Psoas muscle (tissue), 7 donors: ENCODE measurements at regions not wholly inside any gene's neighbourhood (a gene's known extent, or its start where the extent isn't known, plus 50 kb on each side); places are given as distances from the start of the nearest gene placed in this dataset.
"Not testable (repeated sequence)": the region's sequence is repeated elsewhere in the genome, so short reads cannot be mapped to it uniquely, and the experiment has no call there.

Experiments used
- ATAC-seq, 4 donors: fragments of 200-7000 bp; cut with Tn5 transposase; one replicate each; pipeline ENCODE4 v1.9.1; 2020; ENCODE audit warnings: moderate library complexity in 3 of 4, mild to moderate bottlenecking in 2 of 4
- DNase-seq, 2 donors: peaks; one replicate each; pipeline ENCODE4 v3.0.0-alpha.2; 2020
- H3K27ac ChIP-seq: fragments of 200-600 bp; one replicate; pipeline ENCODE4 v1.8.0; 2022
- H3K27me3 ChIP-seq, 3 donors: fragments of 200-600 bp in 1 of 3; one replicate each; pipeline versions ENCODE4 v1.6.1 to v1.8.0; 2013 to 2022; ENCODE audit warnings: low read length in 2 of 3, mild to moderate bottlenecking in 2 of 3, moderate library complexity in 1 of 3; ENCODE audit not compliant: insufficient read depth in 3 of 3
- H3K36me3 ChIP-seq, 2 donors: fragments of 200-600 bp in 1 of 2; one replicate each; pipeline versions ENCODE4 v1.6.1 to v1.8.0; 2013 to 2022; ENCODE audit warnings: low read depth in 1 of 2, mild to moderate bottlenecking in 1 of 2, moderate library complexity in 1 of 2; ENCODE audit not compliant: insufficient read depth in 1 of 2
- H3K4me1 ChIP-seq: fragments of 200-600 bp; one replicate; pipeline ENCODE4 v1.8.0; 2022
- H3K4me3 ChIP-seq: fragments of 200-600 bp; one replicate; pipeline ENCODE4 v1.8.0; 2022; ENCODE audit warnings: mild to moderate bottlenecking
- H3K9me3 ChIP-seq: fragments of 200-600 bp; one replicate; pipeline ENCODE4 v1.8.0; 2022
- WGBS, 3 donors: extraction: QIAGEN DNeasy Blood & Tissue Kit; methylation state at CpG; one replicate each; pipeline versions ENCODE4 v1.1.6 to v1.1.7; 2013; 5-methylcytosine and 5-hydroxymethylcytosine counted together
- intact Hi-C, 2 donors: fragments of 100-400 bp; cut with DNase I; formaldehyde crosslinking; loops; one replicate each; pipeline versions ENCODE4 v1.11.0 to v1.14.2; 2022
- TF ChIP-seq, protein P1 (sequence below): fragments of 200-600 bp; IDR thresholded peaks from one replicate; pipeline ENCODE4 v1.8.0; 2022; ENCODE audit warnings: antibody characterized with exemption
- donor health status: healthy with polysubstance abuse.
- donor health status: DM: no; HTN: no; CAD: no; lungs with moderate emphysema.
- donor health status: Bipolar disorder and iron deficiency.
- donor health status: healthy.
- donor health status: DM: yes; HTN: yes; CAD: no.
- donor health status: DM: no; HTN: no; CAD: no.
- donor health status: DM: yes; HTN: yes; CAD: no.

- H3K36me3 ChIP-seq, result no peaks in the 10 kb centered on the region
- H3K27ac ChIP-seq, result no peak overlapping the region
- H3K4me1 ChIP-seq, result no peaks in the 10 kb centered on the region
- H3K9me3 ChIP-seq, result no peaks in the 10 kb centered on the region
- intact Hi-C loops, result no loop called here
- no peak overlapping the region for H3K4me3 ChIP-seq
- no peak for ATAC-seq
- no peak for DNase-seq
- H3K27me3 ChIP-seq, result no peaks in the 10 kb centered on the region
- TF ChIP-seq, protein P1, sequence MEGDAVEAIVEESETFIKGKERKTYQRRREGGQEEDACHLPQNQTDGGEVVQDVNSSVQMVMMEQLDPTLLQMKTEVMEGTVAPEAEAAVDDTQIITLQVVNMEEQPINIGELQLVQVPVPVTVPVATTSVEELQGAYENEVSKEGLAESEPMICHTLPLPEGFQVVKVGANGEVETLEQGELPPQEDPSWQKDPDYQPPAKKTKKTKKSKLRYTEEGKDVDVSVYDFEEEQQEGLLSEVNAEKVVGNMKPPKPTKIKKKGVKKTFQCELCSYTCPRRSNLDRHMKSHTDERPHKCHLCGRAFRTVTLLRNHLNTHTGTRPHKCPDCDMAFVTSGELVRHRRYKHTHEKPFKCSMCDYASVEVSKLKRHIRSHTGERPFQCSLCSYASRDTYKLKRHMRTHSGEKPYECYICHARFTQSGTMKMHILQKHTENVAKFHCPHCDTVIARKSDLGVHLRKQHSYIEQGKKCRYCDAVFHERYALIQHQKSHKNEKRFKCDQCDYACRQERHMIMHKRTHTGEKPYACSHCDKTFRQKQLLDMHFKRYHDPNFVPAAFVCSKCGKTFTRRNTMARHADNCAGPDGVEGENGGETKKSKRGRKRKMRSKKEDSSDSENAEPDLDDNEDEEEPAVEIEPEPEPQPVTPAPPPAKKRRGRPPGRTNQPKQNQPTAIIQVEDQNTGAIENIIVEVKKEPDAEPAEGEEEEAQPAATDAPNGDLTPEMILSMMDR, result no peak
Measured at GRCh38 chr7:89685287-89685686, 469.0 kb upstream of the STEAP1 start.

GRCh38 chr7:89687211-89687610 lies 467.1 kb upstream of the STEAP1 start:
- H3K4me3 ChIP-seq, result no peak overlapping the region
- TF ChIP-seq, protein P1, result no peak
- ATAC-seq, result no peak
- DNase-seq, result no peak
- no peaks in the 10 kb centered on the region for H3K9me3 ChIP-seq
- H3K4me1 ChIP-seq, result no peaks in the 10 kb centered on the region
- no peak overlapping the region for H3K27ac ChIP-seq
- intact Hi-C loops, result no loop called here
- H3K27me3 ChIP-seq, result no peaks in the 10 kb centered on the region
- WGBS, 3 donors, result 25 to 47% (median 32%) methylated on average over 2 of the region's 2 CpGs
- H3K36me3 ChIP-seq, result no peaks in the 10 kb centered on the region

DNA sequence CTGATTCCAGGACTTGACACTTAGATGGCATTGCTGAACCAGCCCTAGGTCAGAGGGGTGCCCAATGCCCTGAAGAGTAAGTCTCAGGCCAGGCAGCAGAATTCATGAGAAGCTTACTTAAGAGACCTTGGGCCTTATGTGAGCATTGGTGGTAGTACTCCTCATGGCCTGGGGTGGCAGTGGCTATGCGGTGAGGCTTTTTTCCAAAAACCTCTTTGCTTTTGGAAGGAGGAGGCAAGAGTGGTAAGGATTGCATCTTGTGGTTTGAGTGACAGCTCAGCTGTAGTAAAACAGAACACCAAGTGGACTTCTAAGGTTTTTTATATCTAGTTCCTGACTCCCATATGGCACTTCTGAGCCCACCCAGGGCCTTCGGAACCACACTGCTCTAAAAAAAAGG lies 459.0 kb upstream of the STEAP1 start:
- ATAC-seq, result no peak
- H3K27me3 ChIP-seq, result no peaks in the 10 kb centered on the region
- no peaks in the 10 kb centered on the region for H3K9me3 ChIP-seq
- DNase-seq, result no peak
- TF ChIP-seq, protein P1, result no peak
- no peak overlapping the region for H3K4me3 ChIP-seq
- no peaks in the 10 kb centered on the region for H3K4me1 ChIP-seq
- intact Hi-C loops, result no loop called here
- 88 to 95% (median 92%) methylated on average over 2 of the region's 2 CpGs for WGBS, 3 donors
- H3K27ac ChIP-seq, result no peak overlapping the region
- no peaks in the 10 kb centered on the region for H3K36me3 ChIP-seq

GRCh38 chr7:89714131-89714530 lies 440.1 kb upstream of the STEAP1 start:
- Histone ChIP-seq H3K36me3 (no peaks in the 10 kb centered on the region), H3K27me3 (no peaks in the 10 kb centered on the region), H3K4me3 (no peak overlapping the region), H3K9me3 (no peaks in the 10 kb centered on the region), H3K27ac (no peak overlapping the region), H3K4me1 (no peaks in the 10 kb centered on the region)
- TF ChIP-seq, protein P1, result no peak
- intact Hi-C loops, result no loop called here
- 69 to 80% (median 78%) methylated on average over 2 of the region's 2 CpGs for WGBS, 3 donors
- ATAC-seq (no peak), DNase-seq (no peak)

- H3K27me3 ChIP-seq, intact Hi-C loops, H3K4me3 ChIP-seq, DNase-seq, H3K4me1 ChIP-seq, H3K9me3 ChIP-seq, H3K27ac ChIP-seq, H3K36me3 ChIP-seq, ATAC-seq: not testable (repeated sequence)
- 96 to 100% (median 100%) methylated on average over 2 of the region's 2 CpGs for WGBS, 3 donors
Measured at GRCh38 chr7:89718941-89719340, 435.3 kb upstream of the STEAP1 start.
